IMR-90 (cell line): ENCODE measurements at regions not wholly inside any gene's neighbourhood (a gene's known extent, or its start where the extent isn't known, plus 50 kb on each side); places are given as distances from the start of the nearest gene placed in this dataset.

Experiments
- ATAC-seq: fragments of 200-7000 bp; cut with Tn5 transposase; 2 replicates; pipeline ENCODE4 v1.9.1; 2020; ENCODE audit warnings: low read depth, mild to moderate bottlenecking, moderate library complexity
- BruUV-seq: library from RNA; stranded (reverse); fragments of 400-500 nt; replicated peaks from 2 replicates; lab custom pipeline; 2021; lab: Mats Ljungman, UMichigan
- CTCF ChIA-PET: fragments of 300-600 bp; formaldehyde crosslinking; extraction: SDS; loops from one replicate; lab custom pipeline; 2021; ENCODE audit warnings: antibody characterized with exemption; lab: Yijun Ruan, JAX
- POLR2A ChIA-PET: fragments of 300-600 bp; sonication (Branson Sonifier 250); formaldehyde crosslinking; loops from one replicate; lab custom pipeline; 2022; ENCODE audit warnings: antibody characterized with exemption; ENCODE audit not compliant: unreplicated experiment; lab: Charles Lee
- DNase-seq: peaks from one replicate; pipeline ENCODE4 v3.0.0; 2013
- H2AFZ ChIP-seq: replicated peaks from 2 replicates; pipeline ENCODE3; 2013; ENCODE audit warnings: low read length, mild to moderate bottlenecking; ENCODE audit not compliant: poor library complexity
- H2AK5ac ChIP-seq: 2 replicates; pipeline ENCODE4 v1.6.1; 2013; ENCODE audit warnings: low read depth, low read length, inconsistent platforms
- H2AK9ac ChIP-seq: replicated peaks from 2 replicates; pipeline ENCODE3; 2013; ENCODE audit warnings: mild to moderate bottlenecking, low read depth, low read length, moderate library complexity; ENCODE audit not compliant: poor library complexity
- H2BK120ac ChIP-seq: 2 replicates; pipeline ENCODE4 v1.6.1; 2013; ENCODE audit warnings: low read depth, low read length, inconsistent platforms
- H2BK15ac ChIP-seq: 3 replicates; pipeline ENCODE4 v1.6.1; 2013; ENCODE audit warnings: low read depth, low read length, inconsistent platforms
- H2BK20ac ChIP-seq: 2 replicates; pipeline ENCODE4 v1.6.1; 2013; ENCODE audit warnings: low read depth, mild to moderate bottlenecking, inconsistent platforms, low read length, moderate library complexity
- H2BK5ac ChIP-seq: 2 replicates; pipeline ENCODE4 v1.6.1; 2013; ENCODE audit warnings: mild to moderate bottlenecking, low read depth, low read length, inconsistent platforms; ENCODE audit not compliant: poor library complexity, severe bottlenecking
- H3K14ac ChIP-seq: replicated peaks from 2 replicates; pipeline ENCODE4 v1.6.1; 2013; ENCODE audit warnings: low read depth, low read length, inconsistent platforms
- H3K18ac ChIP-seq: 2 replicates; pipeline ENCODE4 v1.6.1; 2013; ENCODE audit warnings: low read depth, low read length, control low read depth
- H3K23ac ChIP-seq: 2 replicates; pipeline ENCODE4 v1.6.1; 2013; ENCODE audit warnings: low read depth, low read length, inconsistent platforms
- H3K27ac ChIP-seq: 2 replicates; pipeline ENCODE4 v1.5.1; 2013; ENCODE audit warnings: mild to moderate bottlenecking, control low read depth, low read length; ENCODE audit not compliant: insufficient read depth
- H3K27me3 ChIP-seq: 2 replicates; pipeline ENCODE4 v1.6.1; 2013; ENCODE audit warnings: low read length; ENCODE audit not compliant: control insufficient read depth, insufficient read depth
- H3K36me3 ChIP-seq: 2 replicates; pipeline ENCODE4 v1.6.1; 2013; ENCODE audit warnings: low read length, mixed read lengths; ENCODE audit not compliant: control insufficient read depth, insufficient read depth
- H3K4ac ChIP-seq: 2 replicates; pipeline ENCODE4 v1.6.1; 2013; ENCODE audit warnings: low read depth, low read length, inconsistent platforms
- H3K4me1 ChIP-seq: 2 replicates; pipeline ENCODE4 v1.6.1; 2013; ENCODE audit warnings: low read length, mixed read lengths; ENCODE audit not compliant: control insufficient read depth, insufficient read depth
- H3K4me2 ChIP-seq: 2 replicates; pipeline ENCODE4 v1.6.1; 2013; ENCODE audit warnings: low read depth, mild to moderate bottlenecking, control low read depth, low read length, moderate library complexity
- H3K4me3 ChIP-seq: 2 replicates; pipeline ENCODE4 v1.5.1; 2013; ENCODE audit warnings: low read depth, mild to moderate bottlenecking, control low read depth, low read length, moderate library complexity; ENCODE audit not compliant: insufficient read depth
- H3K56ac ChIP-seq: 2 replicates; pipeline ENCODE4 v1.6.1; 2013; ENCODE audit warnings: low read length, inconsistent platforms; ENCODE audit not compliant: insufficient read depth; ENCODE audit errors: extremely low read depth
- H3K79me1 ChIP-seq, 2 experiments: 2 replicates each; pipeline ENCODE4 v1.6.1; 2013; ENCODE audit warnings: low read length in 2 of 2, inconsistent platforms in 1 of 2, low read depth in 1 of 2
- H3K9ac ChIP-seq: 2 replicates; pipeline ENCODE4 v1.6.1; 2013; ENCODE audit warnings: low read depth, low read length, control low read depth
- H3K9me1 ChIP-seq: 2 replicates; pipeline ENCODE4 v1.6.1; 2013; ENCODE audit warnings: low read length, inconsistent platforms; ENCODE audit not compliant: insufficient read depth
- H3K9me3 ChIP-seq: 2 replicates; pipeline ENCODE4 v1.6.1; 2013; ENCODE audit warnings: low read length; ENCODE audit not compliant: control insufficient read depth, insufficient read depth
- H4K20me1 ChIP-seq: 2 replicates; pipeline ENCODE4 v1.6.1; 2013; ENCODE audit warnings: low read length, inconsistent platforms; ENCODE audit not compliant: insufficient read depth
- H4K5ac ChIP-seq: 2 replicates; pipeline ENCODE4 v1.6.1; 2013; ENCODE audit warnings: mild to moderate bottlenecking, low read depth, low read length, control low read depth
- H4K8ac ChIP-seq, 2 experiments: 2 replicates each; pipeline ENCODE4 v1.6.1; 2013; ENCODE audit warnings: low read depth in 2 of 2, low read length in 2 of 2, control low read depth in 1 of 2, inconsistent platforms in 1 of 2
- H4K91ac ChIP-seq: 2 replicates; pipeline ENCODE4 v1.6.1; 2013; ENCODE audit warnings: low read depth, low read length, inconsistent platforms; ENCODE audit not compliant: insufficient read depth
- BHLHE40 ChIP-seq: fragments of 150-350 bp; IDR thresholded peaks from 2 replicates; pipeline ENCODE4 v1.6.1; 2016; ENCODE audit warnings: mild to moderate bottlenecking, low read depth, low read length
- CEBPB ChIP-seq: IDR thresholded peaks from 2 replicates; pipeline ENCODE4 v1.6.1; 2012; ENCODE audit warnings: low read depth, low read length, improper control_type of control experiment
- CHD1 ChIP-seq: IDR thresholded peaks from 2 replicates; pipeline ENCODE4 v1.6.1; 2012; ENCODE audit warnings: low read depth, low read length, improper control_type of control experiment
- CTCF ChIP-seq: conservative IDR thresholded peaks from 2 replicates; pipeline ENCODE4 v1.5.1; 2012; ENCODE audit warnings: mild to moderate bottlenecking, low read depth, low read length, improper control_type of control experiment
- ELK1 ChIP-seq: fragments of 150-350 bp; IDR thresholded peaks from 2 replicates; pipeline ENCODE4 v1.6.1; 2016; ENCODE audit warnings: low read depth, mild to moderate bottlenecking, low read length, moderate library complexity, borderline replicate concordance
- FOS ChIP-seq: fragments of 150-350 bp; IDR thresholded peaks from 2 replicates; pipeline ENCODE4 v1.6.1; 2016; ENCODE audit warnings: low read depth, low read length
- MAFK ChIP-seq: IDR thresholded peaks from 2 replicates; pipeline ENCODE4 v1.6.1; 2012; ENCODE audit warnings: low read depth, low read length, improper control_type of control experiment
- MAZ ChIP-seq: IDR thresholded peaks from 2 replicates; pipeline ENCODE4 v1.6.1; 2012; ENCODE audit warnings: low read depth, mild to moderate bottlenecking, low read length, improper control_type of control experiment, moderate library complexity, borderline replicate concordance
- MXI1 ChIP-seq: IDR thresholded peaks from 2 replicates; pipeline ENCODE4 v1.6.1; 2012; ENCODE audit warnings: low read depth, mild to moderate bottlenecking, low read length, moderate library complexity, borderline replicate concordance
- NFE2L2 ChIP-seq: fragments of 150-350 bp; IDR thresholded peaks from 2 replicates; pipeline ENCODE4 v1.6.1; 2016; ENCODE audit warnings: low read depth, mild to moderate bottlenecking, low read length
- POLR2A ChIP-seq: IDR thresholded peaks from 2 replicates; pipeline ENCODE4 v1.6.1; 2012; ENCODE audit warnings: mild to moderate bottlenecking, low read depth, low read length
- RAD21 ChIP-seq: IDR thresholded peaks from 2 replicates; pipeline ENCODE4 v1.6.1; 2012; ENCODE audit warnings: low read length, improper control_type of control experiment
- RCOR1 ChIP-seq: IDR thresholded peaks from 2 replicates; pipeline ENCODE4 v1.6.1; 2012; ENCODE audit warnings: mild to moderate bottlenecking, low read length, improper control_type of control experiment; ENCODE audit not compliant: insufficient replicate concordance
- RFX5 ChIP-seq: IDR thresholded peaks from 2 replicates; pipeline ENCODE4 v1.8.0; 2012; ENCODE audit warnings: low read depth, mild to moderate bottlenecking, low read length, moderate library complexity
- SMC3 ChIP-seq: fragments of 150-350 bp; IDR thresholded peaks from 2 replicates; pipeline ENCODE4 v1.6.1; 2016; ENCODE audit warnings: low read depth, mild to moderate bottlenecking, antibody characterized with exemption, low read length, moderate library complexity
- USF2 ChIP-seq: fragments of 150-350 bp; IDR thresholded peaks from 2 replicates; pipeline ENCODE4 v1.6.1; 2017; ENCODE audit warnings: mild to moderate bottlenecking, antibody characterized with exemption, low read length, low read depth
- WGBS, 2 experiments: methylation state at CpG; one replicate each; pipeline versions ENCODE4 v1.1.5 to v1.1.7; 2013; ENCODE audit warnings: missing lambda C conversion rate in 2 of 2; ENCODE audit not compliant: insufficient read length in 1 of 2; ENCODE audit errors: extremely low coverage in 2 of 2; 5-methylcytosine and 5-hydroxymethylcytosine counted together
- dilution Hi-C: fragments of 300-500 bp; cut with HindIII; formaldehyde crosslinking; loops from one replicate; pipeline ENCODE4 v1.14.3; 2018; ENCODE audit warnings: low sequenced_read_pairs; ENCODE audit not compliant: unreplicated experiment
- in situ Hi-C: fragments of 300-500 bp; cut with MboI; formaldehyde crosslinking; loops from 3 replicates; pipeline ENCODE4 v1.14.3; 2019; ENCODE audit warnings: low sequenced_read_pairs, inconsistent platforms, mixed read lengths
- intact Hi-C: fragments of 100-400 bp; cut with micrococcal nuclease; formaldehyde crosslinking; loops from 2 replicates; pipeline ENCODE4 v1.10.0; 2022

- ChIA-PET CTCF (no interaction called here), POLR2A (no interaction called here)
- Histone ChIP-seq H4K91ac (no peak overlapping the region), H3K18ac (no peak overlapping the region), H3K56ac (no peak overlapping the region), H2BK120ac (no peak overlapping the region), H3K4me3 (no peak overlapping the region), H2AK9ac (no peak overlapping the region), H3K36me3 (no peaks in the 10 kb centered on the region), H3K4me2 (no peak overlapping the region), H3K27ac (no peak overlapping the region), H3K23ac (no peak overlapping the region), H4K20me1 (no peaks in the 10 kb centered on the region), H3K79me1 (no peaks in the 10 kb centered on the region), H3K4ac (no peak overlapping the region), H2BK5ac (no peak overlapping the region), H2AK5ac (no peak overlapping the region), H4K8ac (no peak overlapping the region), H3K9ac (no peak overlapping the region), H3K27me3 (no peaks in the 10 kb centered on the region), H3K9me1 (peaks cover 6% of the 10 kb centered on the region; the same call in 1 of the 2 replicates), H2BK15ac (no peak overlapping the region), H2AFZ (no peak overlapping the region), H2BK20ac (no peak overlapping the region), H4K5ac (no peak overlapping the region), H3K14ac (no peak overlapping the region), H3K4me1 (peaks cover 2% of the 10 kb centered on the region), H3K9me3 (no peaks in the 10 kb centered on the region)
- in situ Hi-C loops (no loop called here), dilution Hi-C loops (no loop called here), intact Hi-C loops (no loop called here)
- TF ChIP-seq POLR2A: no peak
- no peak for TF ChIP-seq MAFK
- no peak for TF ChIP-seq MXI1
- TF ChIP-seq CEBPB: no peak
- no peak for TF ChIP-seq FOS
- TF ChIP-seq SMC3: no peak
- no peak for TF ChIP-seq RCOR1
- TF ChIP-seq RAD21: no peak
- TF ChIP-seq RFX5: no peak
- TF ChIP-seq NFE2L2: no peak
- no peak for TF ChIP-seq CHD1
- TF ChIP-seq ELK1: no peak
- TF ChIP-seq USF2: no peak
- TF ChIP-seq CTCF: no peak
- TF ChIP-seq BHLHE40: no peak
- no peak for TF ChIP-seq MAZ
- ATAC-seq (no peak), DNase-seq (no peak)
- no TSS peak for BruUV-seq
- WGBS, 2 experiments: no CpG with 5 or more reads among the region's 4 CpGs
Measured at GRCh38 chr15:58286523-58286922, 145.3 kb upstream of the LIPC start.
